Type B pancreatic cell (in vitro differentiated cells): ENCODE measurements at regions not wholly inside any gene's neighbourhood (a gene's known extent, or its start where the extent isn't known, plus 50 kb on each side); places are given as distances from the start of the nearest gene placed in this dataset.

Experiments used
- DNase-seq: peaks from one replicate; pipeline ENCODE4 v3.0.0; 2021; ENCODE audit warnings: mixed read lengths; ENCODE audit not compliant: unreplicated experiment; ENCODE audit errors: extremely low spot score
- H3K27ac Mint-ChIP-seq: 2 replicates; pipeline ENCODE4 v1.8.0; 2021; ENCODE audit warnings: mild to moderate bottlenecking, mixed read lengths
- H3K27me3 Mint-ChIP-seq: 2 replicates; pipeline ENCODE4 v1.8.0; 2021; ENCODE audit warnings: mixed read lengths
- H3K36me3 Mint-ChIP-seq: 2 replicates; pipeline ENCODE4 v1.8.0; 2021; ENCODE audit warnings: mixed read lengths
- H3K4me1 Mint-ChIP-seq: one replicate; pipeline ENCODE4 v1.8.0; 2021; ENCODE audit warnings: mixed read lengths; ENCODE audit not compliant: unreplicated experiment
- H3K4me3 Mint-ChIP-seq: 2 replicates; pipeline ENCODE4 v1.8.0; 2021; ENCODE audit warnings: mild to moderate bottlenecking, mixed read lengths
- H3K9me3 Mint-ChIP-seq: 2 replicates; pipeline ENCODE4 v1.8.0; 2021; ENCODE audit warnings: mixed read lengths
- CTCF ChIP-seq: fragments of 200-600 bp; sonication (generic); conservative IDR thresholded peaks from 2 replicates; pipeline ENCODE4 v1.5.0; 2021; ENCODE audit warnings: antibody characterized with exemption, mild to moderate bottlenecking

- Mint-ChIP-seq H3K4me1 (peaks cover 25% of the 10 kb centered on the region), H3K36me3 (no peaks in the 10 kb centered on the region), H3K9me3 (peaks cover 2% of the 10 kb centered on the region), H3K27ac (no peak overlapping the region), H3K27me3 (no peaks in the 10 kb centered on the region), H3K4me3 (no peak overlapping the region)
- TF ChIP-seq CTCF, result no peak
- DNase-seq, result no peak
These were observed 92.8 kb downstream of the LYPLAL1 start for GRCh38 chr1:219266524-219266923.

GRCh38 chr1:219265026-219265515 is 91.4 kb downstream of the LYPLAL1 start:
- Mint-ChIP-seq H3K27me3 (no peaks in the 10 kb centered on the region), H3K9me3 (peaks cover 7% of the 10 kb centered on the region), H3K36me3 (peaks cover 2% of the 10 kb centered on the region), H3K4me3 (no peak overlapping the region), H3K27ac (no peak overlapping the region), H3K4me1 (peaks cover 20% of the 10 kb centered on the region)
- TF ChIP-seq CTCF, result no peak
- no peak for DNase-seq

DNA sequence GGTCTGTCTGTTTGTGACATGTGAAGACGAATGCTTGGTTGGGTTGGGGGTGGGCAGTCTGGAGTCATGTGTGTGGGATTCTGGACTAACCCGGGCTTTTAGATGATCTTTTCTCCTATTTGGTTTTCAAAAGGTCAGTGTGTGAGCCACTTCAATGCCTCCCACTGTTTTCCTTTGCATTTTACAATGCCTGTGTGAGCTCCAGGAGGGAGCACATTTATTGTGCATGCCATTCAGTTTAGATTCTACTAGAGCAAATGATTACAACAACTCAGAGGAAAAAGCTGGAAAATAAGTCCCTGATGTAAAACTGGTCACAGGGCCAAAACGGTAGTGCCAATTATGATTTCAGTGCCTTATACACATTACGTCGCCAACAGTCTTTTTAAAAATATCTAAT is 90.9 kb downstream of the LYPLAL1 start:
- H3K4me1 Mint-ChIP-seq, result peaks cover 20% of the 10 kb centered on the region
- no peak overlapping the region for H3K27ac Mint-ChIP-seq
- DNase-seq, result no peak
- no peak for TF ChIP-seq CTCF
- no peaks in the 10 kb centered on the region for H3K27me3 Mint-ChIP-seq
- H3K36me3 Mint-ChIP-seq, result peaks cover 3% of the 10 kb centered on the region
- H3K9me3 Mint-ChIP-seq, result peaks cover 7% of the 10 kb centered on the region
- no peak overlapping the region for H3K4me3 Mint-ChIP-seq
